Type B pancreatic cell (in vitro differentiated cells): ENCODE measurements at regions not wholly inside any gene's neighbourhood (a gene's known extent, or its start where the extent isn't known, plus 50 kb on each side); places are given as distances from the start of the nearest gene placed in this dataset.

Experiments used
- DNase-seq: peaks from one replicate; pipeline ENCODE4 v3.0.0; 2021; ENCODE audit warnings: mixed read lengths; ENCODE audit not compliant: unreplicated experiment; ENCODE audit errors: extremely low spot score
- H3K27ac Mint-ChIP-seq: 2 replicates; pipeline ENCODE4 v1.8.0; 2021; ENCODE audit warnings: mild to moderate bottlenecking, mixed read lengths
- H3K27me3 Mint-ChIP-seq: 2 replicates; pipeline ENCODE4 v1.8.0; 2021; ENCODE audit warnings: mixed read lengths
- H3K36me3 Mint-ChIP-seq: 2 replicates; pipeline ENCODE4 v1.8.0; 2021; ENCODE audit warnings: mixed read lengths
- H3K4me1 Mint-ChIP-seq: one replicate; pipeline ENCODE4 v1.8.0; 2021; ENCODE audit warnings: mixed read lengths; ENCODE audit not compliant: unreplicated experiment
- H3K4me3 Mint-ChIP-seq: 2 replicates; pipeline ENCODE4 v1.8.0; 2021; ENCODE audit warnings: mild to moderate bottlenecking, mixed read lengths
- H3K9me3 Mint-ChIP-seq: 2 replicates; pipeline ENCODE4 v1.8.0; 2021; ENCODE audit warnings: mixed read lengths
- CTCF ChIP-seq: fragments of 200-600 bp; sonication (generic); conservative IDR thresholded peaks from 2 replicates; pipeline ENCODE4 v1.5.0; 2021; ENCODE audit warnings: antibody characterized with exemption, mild to moderate bottlenecking

GRCh38 chr4:41880022-41880837 is 55.0 kb upstream of the TMEM33 start:
- peaks cover 97% of the 10 kb centered on the region for H3K27me3 Mint-ChIP-seq
- peaks cover 4% of the 10 kb centered on the region for H3K36me3 Mint-ChIP-seq
- H3K9me3 Mint-ChIP-seq: no peaks in the 10 kb centered on the region
- peak overlapping the region; percentile 54 for H3K27ac Mint-ChIP-seq
- no peak for TF ChIP-seq CTCF
- H3K4me3 Mint-ChIP-seq: peak overlapping the region; percentile 85
- no peak for DNase-seq
- peaks cover 33% of the 10 kb centered on the region for H3K4me1 Mint-ChIP-seq

DNA sequence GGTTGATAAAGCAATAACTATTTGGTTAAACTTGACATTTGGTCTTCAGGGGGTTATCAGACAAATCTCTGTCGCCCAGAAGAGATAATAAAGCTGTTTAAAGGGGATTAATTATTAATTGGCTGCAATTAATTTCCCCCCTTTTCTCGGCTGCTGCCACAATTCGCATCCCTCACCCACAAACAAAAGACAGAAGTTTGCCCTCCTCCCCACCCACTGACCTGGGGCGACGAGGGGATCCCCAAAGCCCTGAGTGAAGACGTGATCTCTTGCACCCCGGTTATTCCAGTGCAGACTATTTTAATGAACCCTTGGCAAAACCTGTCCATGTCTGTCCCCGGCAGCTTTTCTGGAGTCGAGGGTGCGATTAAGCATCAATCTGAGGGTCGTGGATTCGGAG is 55.7 kb upstream of the TMEM33 start:
- H3K36me3 Mint-ChIP-seq: peaks cover 4% of the 10 kb centered on the region
- H3K4me1 Mint-ChIP-seq: peaks cover 35% of the 10 kb centered on the region
- no peak overlapping the region for H3K27ac Mint-ChIP-seq
- H3K9me3 Mint-ChIP-seq: no peaks in the 10 kb centered on the region
- peaks cover 97% of the 10 kb centered on the region for H3K27me3 Mint-ChIP-seq
- no peak for DNase-seq
- no peak overlapping the region for H3K4me3 Mint-ChIP-seq
- no peak for TF ChIP-seq CTCF

GRCh38 chr4:41878991-41879491 is 56.2 kb upstream of the TMEM33 start:
- peaks cover 40% of the 10 kb centered on the region for H3K4me1 Mint-ChIP-seq
- TF ChIP-seq CTCF: no peak
- H3K27ac Mint-ChIP-seq: no peak overlapping the region
- no peak for DNase-seq
- peaks cover 97% of the 10 kb centered on the region for H3K27me3 Mint-ChIP-seq
- H3K36me3 Mint-ChIP-seq: peaks cover 4% of the 10 kb centered on the region
- no peaks in the 10 kb centered on the region for H3K9me3 Mint-ChIP-seq
- H3K4me3 Mint-ChIP-seq: peak overlapping the region; percentile 54

DNA sequence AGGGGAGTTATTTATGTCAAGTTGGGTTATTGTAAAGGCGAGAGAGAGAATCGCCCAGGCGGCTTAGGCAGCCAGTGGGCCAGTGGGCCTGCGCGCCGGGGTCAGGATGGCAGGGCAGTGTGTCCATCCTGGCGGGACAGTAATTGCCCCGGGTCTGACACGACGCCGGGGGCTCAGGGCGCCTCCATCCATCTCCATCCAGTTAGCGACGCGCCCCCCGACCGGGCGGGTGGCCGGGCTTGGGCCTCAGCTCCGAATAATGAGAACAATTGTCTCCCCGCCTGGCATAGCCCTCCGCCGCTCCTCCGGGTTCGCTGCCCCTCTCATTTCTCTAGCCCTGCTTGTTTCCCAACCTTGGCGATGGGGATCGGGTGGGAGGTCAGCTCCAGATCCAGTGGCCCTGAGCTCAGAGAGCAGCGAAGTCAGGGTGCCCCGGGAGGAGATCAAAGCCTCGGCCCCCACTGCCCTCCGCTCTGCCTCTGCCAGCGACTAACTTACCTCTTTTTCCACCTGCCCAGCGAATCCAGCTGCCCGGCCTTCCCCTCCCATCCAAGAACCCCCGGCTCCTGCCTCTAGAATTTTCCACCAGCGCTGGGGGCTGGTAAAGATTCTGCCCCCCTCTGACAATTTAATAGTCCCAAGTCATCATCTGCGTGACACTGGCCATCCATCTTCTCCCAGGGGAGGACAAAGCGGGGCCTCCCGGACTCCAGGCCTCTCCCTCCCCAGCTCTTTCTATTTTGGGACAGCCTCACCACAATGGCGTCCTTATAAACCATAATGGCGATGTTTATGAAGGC is 56.9 kb upstream of the TMEM33 start:
- Mint-ChIP-seq H3K27ac (no peak overlapping the region), H3K4me1 (peaks cover 44% of the 10 kb centered on the region), H3K4me3 (peak overlapping the region; percentile 54), H3K9me3 (no peaks in the 10 kb centered on the region), H3K27me3 (peaks cover 97% of the 10 kb centered on the region), H3K36me3 (peaks cover 4% of the 10 kb centered on the region)
- no peak for DNase-seq
- no peak for TF ChIP-seq CTCF

GRCh38 chr4:41877020-41877796 is 58.0 kb upstream of the TMEM33 start:
- H3K27me3 Mint-ChIP-seq: peaks cover 98% of the 10 kb centered on the region
- no peak for DNase-seq
- H3K9me3 Mint-ChIP-seq: no peaks in the 10 kb centered on the region
- peaks cover 4% of the 10 kb centered on the region for H3K36me3 Mint-ChIP-seq
- H3K4me3 Mint-ChIP-seq: no peak overlapping the region
- H3K27ac Mint-ChIP-seq: no peak overlapping the region
- H3K4me1 Mint-ChIP-seq: peaks cover 44% of the 10 kb centered on the region
- no peak for TF ChIP-seq CTCF
